ENCODE measurements at regions not wholly inside any gene's neighbourhood (a gene's known extent, or its start where the extent isn't known, plus 50 kb on each side); places are given as distances from the start of the nearest gene placed in this dataset.

GRCh38 chr11:44408141-44408540 lies 98.2 kb upstream of the ALX4 start:
- no peaks in the 10 kb centered on the region for H3K9me3 ChIP-seq
- H3K27me3 ChIP-seq, result peaks cover 8% of the 10 kb centered on the region
- TF ChIP-seq CTCF (IDR thresholded peaks at IDR 0.05), result no peak
- no peaks in the 10 kb centered on the region for H3K4me1 ChIP-seq (ENCODE audit: control insufficient read depth in 1 of 2, insufficient read depth in 1 of 2, low read depth in 1 of 2, low read length in 1 of 2)
- no peak overlapping the region for H3K4me3 ChIP-seq (ENCODE audit: low read depth in 1 of 2, low read length in 1 of 2)
- no peaks in the 10 kb centered on the region for H3K36me3 ChIP-seq
- no peak overlapping the region for H3K27ac ChIP-seq

GRCh38 chr11:44408711-44409470 lies 99.0 kb upstream of the ALX4 start:
- no peak for TF ChIP-seq CTCF (IDR thresholded peaks at IDR 0.05)
- Histone ChIP-seq H3K9me3 (no peaks in the 10 kb centered on the region), H3K27ac (no peak overlapping the region), H3K36me3 (no peaks in the 10 kb centered on the region), H3K4me1 (ENCODE audit: control insufficient read depth in 1 of 2, insufficient read depth in 1 of 2, low read depth in 1 of 2, low read length in 1 of 2) (no peaks in the 10 kb centered on the region), H3K4me3 (ENCODE audit: low read depth in 1 of 2, low read length in 1 of 2) (no peak overlapping the region), H3K27me3 (peaks cover 12% of the 10 kb centered on the region)

- no peaks in the 10 kb centered on the region for H3K36me3 ChIP-seq
- no peak overlapping the region for H3K27ac ChIP-seq
- no peak for TF ChIP-seq CTCF (IDR thresholded peaks at IDR 0.05)
- H3K4me3 ChIP-seq (ENCODE audit: low read depth in 1 of 2, low read length in 1 of 2), result no peak overlapping the region
- H3K4me1 ChIP-seq (ENCODE audit: control insufficient read depth in 1 of 2, insufficient read depth in 1 of 2, low read depth in 1 of 2, low read length in 1 of 2), result no peaks in the 10 kb centered on the region
- H3K27me3 ChIP-seq, result peaks cover 17% of the 10 kb centered on the region
- no peaks in the 10 kb centered on the region for H3K9me3 ChIP-seq
Observed at GRCh38 chr11:44409558-44410236, 99.8 kb upstream of the ALX4 start.

GRCh38 chr11:44416776-44417175 lies 106.8 kb upstream of the ALX4 start:
- H3K27ac ChIP-seq, result no peak overlapping the region
- no peak for TF ChIP-seq CTCF (IDR thresholded peaks at IDR 0.05)
- no peaks in the 10 kb centered on the region for H3K36me3 ChIP-seq
- no peaks in the 10 kb centered on the region for H3K4me1 ChIP-seq (ENCODE audit: control insufficient read depth in 1 of 2, insufficient read depth in 1 of 2, low read depth in 1 of 2, low read length in 1 of 2)
- no peaks in the 10 kb centered on the region for H3K9me3 ChIP-seq
- H3K4me3 ChIP-seq (ENCODE audit: low read depth in 1 of 2, low read length in 1 of 2), result no peak overlapping the region
- H3K27me3 ChIP-seq, result peaks cover 59% of the 10 kb centered on the region

- H3K9me3 ChIP-seq, result no peaks in the 10 kb centered on the region
- H3K27ac ChIP-seq, result no peak overlapping the region
- H3K36me3 ChIP-seq, result no peaks in the 10 kb centered on the region
- no peak for TF ChIP-seq CTCF (IDR thresholded peaks at IDR 0.05)
- peaks cover 62% of the 10 kb centered on the region for H3K27me3 ChIP-seq
- H3K4me1 ChIP-seq (ENCODE audit: control insufficient read depth in 1 of 2, insufficient read depth in 1 of 2, low read depth in 1 of 2, low read length in 1 of 2), result no peaks in the 10 kb centered on the region
- H3K4me3 ChIP-seq (ENCODE audit: low read depth in 1 of 2, low read length in 1 of 2), result no peak overlapping the region
Observed at GRCh38 chr11:44417731-44418455, 108.0 kb upstream of the ALX4 start.

Measured in neutrophil (primary cell).